Suprapubic skin (tissue), 4 donors: ENCODE measurements at regions not wholly inside any gene's neighbourhood (a gene's known extent, or its start where the extent isn't known, plus 50 kb on each side); places are given as distances from the start of the nearest gene placed in this dataset.
"Not testable (repeated sequence)": the region's sequence is repeated elsewhere in the genome, so short reads cannot be mapped to it uniquely, and the experiment has no call there.

Source experiments
- DNase-seq, 2 donors: peaks; one replicate each; pipeline ENCODE4 v3.0.0-alpha.2; 2019; ENCODE audit warnings: low spot score in 2 of 2
- H3K27ac ChIP-seq: fragments of 200-600 bp; sonication (generic); one replicate; pipeline ENCODE4 v1.5.1; 2019
- H3K27me3 ChIP-seq: fragments of 200-600 bp; sonication (generic); one replicate; pipeline ENCODE4 v1.5.1; 2019
- H3K36me3 ChIP-seq: fragments of 200-600 bp; sonication (generic); one replicate; pipeline ENCODE4 v1.5.1; 2019
- H3K4me1 ChIP-seq: fragments of 200-600 bp; sonication (generic); one replicate; pipeline ENCODE4 v1.5.1; 2019
- H3K4me3 ChIP-seq: fragments of 200-600 bp; sonication (generic); one replicate; pipeline ENCODE4 v1.5.1; 2019; ENCODE audit warnings: mild to moderate bottlenecking
- H3K9me3 ChIP-seq: fragments of 200-600 bp; sonication (generic); one replicate; pipeline ENCODE4 v1.5.1; 2019
- CTCF ChIP-seq, 2 donors: fragments of 200-600 bp in 1 of 2; fragments of 450-650 bp in 1 of 2; sonication (generic) in 1 of 2; IDR thresholded peaks; one replicate each; pipeline ENCODE4 v1.5.1; 2016 to 2019; ENCODE audit warnings: antibody characterized with exemption in 2 of 2, mild to moderate bottlenecking in 1 of 2, moderate library complexity in 1 of 2
- EP300 ChIP-seq: sonication (generic); formaldehyde crosslinking; IDR thresholded peaks from one replicate; pipeline ENCODE4 v1.6.1; 2017; ENCODE audit warnings: antibody characterized with exemption
- POLR2A ChIP-seq, 2 donors: fragments of 450-650 bp; IDR thresholded peaks; one replicate each; pipeline ENCODE4 v1.6.1; 2017; ENCODE audit warnings: antibody characterized with exemption in 2 of 2, mild to moderate bottlenecking in 2 of 2, moderate library complexity in 2 of 2
- POLR2AphosphoS5 ChIP-seq, 3 donors: sonication (generic); formaldehyde crosslinking; IDR thresholded peaks; one replicate each; pipeline ENCODE4 v1.6.1; 2017; ENCODE audit warnings: antibody characterized with exemption in 3 of 3
- WGBS: methylation state at CpG from one replicate; pipeline ENCODE4 v1.1.5; 2018; 5-methylcytosine and 5-hydroxymethylcytosine counted together

GRCh38 chr12:14216405-14217294 is 148.8 kb upstream of the ATF7IP start:
- Histone ChIP-seq H3K9me3 (no peaks in the 10 kb centered on the region), H3K4me1 (peaks cover 8% of the 10 kb centered on the region), H3K4me3 (no peak overlapping the region), H3K27me3 (no peaks in the 10 kb centered on the region), H3K27ac (no peak overlapping the region), H3K36me3 (no peaks in the 10 kb centered on the region)
- DNase-seq: no peak
- no peak for TF ChIP-seq CTCF (IDR thresholded peaks at IDR 0.05)
- TF ChIP-seq POLR2A (IDR thresholded peaks at IDR 0.05): no peak
- no peak for TF ChIP-seq EP300
- no peak for TF ChIP-seq POLR2AphosphoS5 (IDR thresholded peaks at IDR 0.05)
- 79% methylated on average over 12 of the region's 12 CpGs for WGBS

- H3K4me1 ChIP-seq: peaks cover 8% of the 10 kb centered on the region
- DNase-seq: no peak
- no peak overlapping the region for H3K27ac ChIP-seq
- H3K9me3 ChIP-seq: no peaks in the 10 kb centered on the region
- H3K27me3 ChIP-seq: no peaks in the 10 kb centered on the region
- 48% methylated on average over 5 of the region's 5 CpGs for WGBS
- H3K4me3 ChIP-seq: no peak overlapping the region
- TF ChIP-seq POLR2AphosphoS5 (IDR thresholded peaks at IDR 0.05) (no peak), POLR2A (IDR thresholded peaks at IDR 0.05) (no peak), EP300 (no peak), CTCF (IDR thresholded peaks at IDR 0.05) (no peak)
- H3K36me3 ChIP-seq: no peaks in the 10 kb centered on the region
Observed at GRCh38 chr12:14219156-14219555, 146.3 kb upstream of the ATF7IP start.

GRCh38 chr12:14219670-14220069 is 145.8 kb upstream of the ATF7IP start:
- H3K36me3 ChIP-seq, H3K4me3 ChIP-seq, H3K27me3 ChIP-seq, H3K4me1 ChIP-seq, H3K9me3 ChIP-seq, DNase-seq, H3K27ac ChIP-seq: not testable (repeated sequence)
- 74% methylated on average over 2 of the region's 2 CpGs for WGBS

GRCh38 chr12:14225064-14225463 is 140.4 kb upstream of the ATF7IP start:
- no peak for DNase-seq

GRCh38 chr12:14235176-14235575 is 130.3 kb upstream of the ATF7IP start:
- H3K27me3 ChIP-seq, H3K9me3 ChIP-seq, H3K4me3 ChIP-seq, H3K36me3 ChIP-seq, H3K27ac ChIP-seq, DNase-seq: not testable (repeated sequence)
- WGBS: 82% methylated on average over 3 of the region's 3 CpGs
- peaks cover 22% of the 10 kb centered on the region for H3K4me1 ChIP-seq

More at GRCh38 chr12:14225064-14225463, 140.4 kb upstream of the ATF7IP start:
- H3K4me1 ChIP-seq: no peaks in the 10 kb centered on the region
- no peak overlapping the region for H3K4me3 ChIP-seq
- no peaks in the 10 kb centered on the region for H3K36me3 ChIP-seq
- WGBS: 97% methylated on average over 4 of the region's 4 CpGs
- no peak for TF ChIP-seq POLR2A (IDR thresholded peaks at IDR 0.05)
- TF ChIP-seq CTCF (IDR thresholded peaks at IDR 0.05): no peak
- no peak for TF ChIP-seq POLR2AphosphoS5 (IDR thresholded peaks at IDR 0.05)
- TF ChIP-seq EP300: no peak
- peaks cover 3% of the 10 kb centered on the region for H3K9me3 ChIP-seq
- H3K27me3 ChIP-seq: no peaks in the 10 kb centered on the region
- no peak overlapping the region for H3K27ac ChIP-seq

GRCh38 chr12:14236641-14237040 is 128.8 kb upstream of the ATF7IP start:
- WGBS: 93% methylated on average over 3 of the region's 3 CpGs
- not testable (repeated sequence) for H3K9me3 ChIP-seq, H3K27me3 ChIP-seq, H3K36me3 ChIP-seq, H3K27ac ChIP-seq, DNase-seq, H3K4me3 ChIP-seq
- H3K4me1 ChIP-seq: peaks cover 27% of the 10 kb centered on the region
